ENCODE measurements at regions not wholly inside any gene's neighbourhood (a gene's known extent, or its start where the extent isn't known, plus 50 kb on each side); places are given as distances from the start of the nearest gene placed in this dataset.

DNA sequence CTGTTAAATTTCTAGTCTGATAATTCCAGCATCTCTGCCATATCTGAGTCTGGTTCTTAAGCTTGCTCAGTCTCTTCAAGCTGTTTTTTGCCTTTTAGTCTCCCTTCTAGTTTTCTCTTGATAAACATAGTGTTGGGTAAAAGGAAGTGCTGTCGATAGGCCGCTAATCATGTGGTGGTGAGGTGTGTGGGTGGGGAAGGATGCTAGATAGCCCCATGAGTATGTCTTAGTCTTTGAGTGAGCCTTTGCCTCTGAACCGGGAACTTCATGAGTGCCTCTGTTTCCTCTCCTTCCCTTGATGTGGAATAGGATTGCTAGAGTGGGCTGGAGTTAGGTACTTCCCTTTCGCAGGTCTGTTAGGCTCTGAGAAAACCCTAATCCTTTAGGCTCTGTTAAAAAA lies 441.8 kb downstream of the INHBA start:
- H3K27ac ChIP-seq: no peak overlapping the region
- TF ChIP-seq, protein P1, sequence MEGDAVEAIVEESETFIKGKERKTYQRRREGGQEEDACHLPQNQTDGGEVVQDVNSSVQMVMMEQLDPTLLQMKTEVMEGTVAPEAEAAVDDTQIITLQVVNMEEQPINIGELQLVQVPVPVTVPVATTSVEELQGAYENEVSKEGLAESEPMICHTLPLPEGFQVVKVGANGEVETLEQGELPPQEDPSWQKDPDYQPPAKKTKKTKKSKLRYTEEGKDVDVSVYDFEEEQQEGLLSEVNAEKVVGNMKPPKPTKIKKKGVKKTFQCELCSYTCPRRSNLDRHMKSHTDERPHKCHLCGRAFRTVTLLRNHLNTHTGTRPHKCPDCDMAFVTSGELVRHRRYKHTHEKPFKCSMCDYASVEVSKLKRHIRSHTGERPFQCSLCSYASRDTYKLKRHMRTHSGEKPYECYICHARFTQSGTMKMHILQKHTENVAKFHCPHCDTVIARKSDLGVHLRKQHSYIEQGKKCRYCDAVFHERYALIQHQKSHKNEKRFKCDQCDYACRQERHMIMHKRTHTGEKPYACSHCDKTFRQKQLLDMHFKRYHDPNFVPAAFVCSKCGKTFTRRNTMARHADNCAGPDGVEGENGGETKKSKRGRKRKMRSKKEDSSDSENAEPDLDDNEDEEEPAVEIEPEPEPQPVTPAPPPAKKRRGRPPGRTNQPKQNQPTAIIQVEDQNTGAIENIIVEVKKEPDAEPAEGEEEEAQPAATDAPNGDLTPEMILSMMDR (IDR thresholded peaks at IDR 0.05): no peak
- DNase-seq (ENCODE audit: low spot score): no peak
- no peaks in the 10 kb centered on the region for H3K4me1 ChIP-seq
- H3K9me3 ChIP-seq: no peaks in the 10 kb centered on the region
- H3K36me3 ChIP-seq: no peaks in the 10 kb centered on the region
- no peak overlapping the region for H3K4me3 ChIP-seq
- no peaks in the 10 kb centered on the region for H3K27me3 ChIP-seq

DNA sequence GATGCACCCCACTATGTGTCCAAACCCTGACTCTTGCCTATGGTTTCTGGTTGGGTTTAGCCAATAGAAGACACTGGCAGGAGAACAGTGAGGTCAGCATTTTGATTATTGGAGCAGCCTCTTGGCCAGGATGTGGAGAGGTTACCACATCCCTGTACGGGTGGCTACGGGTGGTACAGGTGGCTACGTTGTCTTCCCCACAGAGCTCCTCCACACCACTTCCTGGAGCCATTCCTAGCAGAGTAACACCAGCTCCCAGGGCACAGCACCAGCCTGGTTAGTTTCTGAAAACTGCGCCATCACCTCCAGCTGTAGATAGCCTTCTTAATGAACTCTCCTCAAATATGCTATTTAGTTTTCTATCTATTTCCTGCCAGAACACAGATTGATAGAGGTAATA lies 445.2 kb downstream of the INHBA start:
- no peaks in the 10 kb centered on the region for H3K36me3 ChIP-seq
- no peak overlapping the region for H3K4me3 ChIP-seq
- H3K27me3 ChIP-seq: no peaks in the 10 kb centered on the region
- no peaks in the 10 kb centered on the region for H3K4me1 ChIP-seq
- no peak overlapping the region for H3K27ac ChIP-seq
- no peak for DNase-seq (ENCODE audit: low spot score)
- TF ChIP-seq, protein P1 (IDR thresholded peaks at IDR 0.05): no peak
- no peaks in the 10 kb centered on the region for H3K9me3 ChIP-seq

DNA sequence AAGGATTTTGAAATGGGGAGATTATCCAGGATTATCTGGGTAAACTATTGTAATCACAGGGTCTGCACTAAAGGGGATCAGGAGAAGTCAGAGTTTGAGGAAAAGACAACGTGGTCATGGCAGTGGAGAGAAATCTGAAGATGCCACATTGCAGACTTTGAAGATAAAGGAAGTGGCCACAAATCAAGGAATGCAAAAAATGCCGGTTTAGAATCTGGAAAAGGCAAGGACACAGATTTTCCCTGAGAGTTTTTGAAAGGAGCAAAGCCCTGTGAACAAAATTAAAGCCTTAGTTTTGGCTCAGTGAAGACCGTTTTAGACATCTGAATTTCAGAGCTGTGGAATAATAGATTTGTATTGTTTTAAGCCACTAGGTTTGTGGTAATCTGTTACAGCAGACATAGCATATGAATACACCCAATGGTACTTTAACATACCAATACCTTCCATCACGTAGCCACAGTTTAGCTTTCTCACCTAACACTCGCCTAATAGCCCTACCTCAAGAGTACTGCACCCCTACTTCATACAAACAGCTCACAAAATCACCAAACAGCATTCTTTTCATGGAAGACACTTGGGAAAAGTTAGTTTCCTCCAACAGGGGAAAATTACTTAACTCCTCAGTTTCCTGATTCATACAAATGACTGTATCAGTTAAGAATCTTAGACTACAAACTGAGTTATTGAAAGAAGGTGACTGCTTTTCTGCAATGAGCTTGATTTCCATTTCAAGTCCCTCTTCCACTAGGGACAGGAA lies 446.5 kb downstream of the INHBA start:
- TF ChIP-seq, protein P1 (IDR thresholded peaks at IDR 0.05): no peak
- H3K4me3 ChIP-seq: no peak overlapping the region
- H3K36me3 ChIP-seq: no peaks in the 10 kb centered on the region
- H3K27ac ChIP-seq: no peak overlapping the region
- DNase-seq (ENCODE audit: low spot score): no peak
- no peaks in the 10 kb centered on the region for H3K9me3 ChIP-seq
- H3K27me3 ChIP-seq: no peaks in the 10 kb centered on the region
- H3K4me1 ChIP-seq: no peaks in the 10 kb centered on the region

DNA sequence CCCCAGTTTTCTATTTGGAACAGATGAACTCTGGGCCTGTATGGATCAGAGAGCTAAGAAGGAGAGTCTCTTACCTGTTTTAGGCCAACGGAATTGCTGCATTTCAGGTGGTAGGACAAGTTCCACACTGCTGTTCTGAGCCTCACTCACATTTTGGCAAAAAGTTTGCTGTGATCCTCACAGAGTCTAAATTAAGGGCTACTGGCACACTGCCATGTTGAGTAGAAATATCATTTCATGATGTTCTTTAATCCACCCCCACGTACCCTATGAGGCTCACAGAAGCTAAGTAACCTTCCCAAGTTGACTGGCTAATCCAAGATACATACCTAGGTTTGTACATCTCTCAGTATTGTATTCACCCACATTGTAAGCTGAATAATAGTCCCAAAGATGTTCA lies 447.2 kb downstream of the INHBA start:
- TF ChIP-seq, protein P1 (IDR thresholded peaks at IDR 0.05): no peak
- Histone ChIP-seq H3K27ac (no peak overlapping the region), H3K4me1 (no peaks in the 10 kb centered on the region), H3K27me3 (no peaks in the 10 kb centered on the region), H3K9me3 (no peaks in the 10 kb centered on the region), H3K36me3 (no peaks in the 10 kb centered on the region), H3K4me3 (no peak overlapping the region)
- DNase-seq (ENCODE audit: low spot score): no peak

DNA sequence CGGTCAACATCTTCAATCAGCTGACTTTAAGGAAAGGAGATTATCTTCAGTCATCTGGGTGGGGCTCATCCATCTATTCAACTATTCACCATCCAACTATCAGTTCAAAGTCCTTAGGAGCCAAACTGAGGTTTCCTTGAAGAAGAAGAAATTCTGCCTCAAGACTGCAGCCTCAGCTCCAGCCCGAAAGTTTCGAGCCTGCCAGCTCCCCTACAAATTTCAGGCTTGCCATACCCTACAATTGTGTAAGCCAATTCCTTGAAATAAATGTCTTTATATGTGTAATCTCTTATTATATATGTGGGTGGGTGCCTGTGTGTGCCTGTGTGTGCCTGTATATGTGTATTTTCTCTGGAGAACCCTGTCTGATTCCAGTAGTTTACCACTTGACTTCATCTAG lies 447.8 kb downstream of the INHBA start:
- Histone ChIP-seq H3K4me3 (no peak overlapping the region), H3K36me3 (no peaks in the 10 kb centered on the region), H3K9me3 (no peaks in the 10 kb centered on the region), H3K27me3 (no peaks in the 10 kb centered on the region), H3K4me1 (no peaks in the 10 kb centered on the region), H3K27ac (no peak overlapping the region)
- DNase-seq (ENCODE audit: low spot score): no peak
- TF ChIP-seq, protein P1 (IDR thresholded peaks at IDR 0.05): no peak

DNA sequence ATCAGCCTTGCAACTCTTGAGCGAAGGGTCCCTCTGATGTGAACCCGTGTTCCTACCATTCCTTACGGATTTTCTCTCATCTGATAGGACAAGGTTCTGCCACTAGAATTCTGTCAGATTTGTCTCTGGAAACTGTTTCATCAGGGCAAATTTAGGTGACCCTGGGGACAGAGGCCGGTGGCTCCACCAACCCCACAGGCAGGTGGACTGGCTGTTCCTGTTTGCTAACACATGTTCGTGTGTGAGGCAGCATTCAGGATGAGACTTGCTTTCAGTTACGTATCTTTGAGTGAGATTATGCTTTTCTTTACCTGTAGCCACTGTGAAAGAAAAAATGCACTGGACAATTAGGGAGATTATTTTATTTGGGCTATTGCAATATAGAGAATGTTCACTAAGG lies 449.9 kb downstream of the INHBA start:
- no peaks in the 10 kb centered on the region for H3K27me3 ChIP-seq
- H3K27ac ChIP-seq: no peak overlapping the region
- H3K36me3 ChIP-seq: no peaks in the 10 kb centered on the region
- H3K4me1 ChIP-seq: no peaks in the 10 kb centered on the region
- TF ChIP-seq, protein P1 (IDR thresholded peaks at IDR 0.05): no peak
- H3K9me3 ChIP-seq: no peaks in the 10 kb centered on the region
- no peak overlapping the region for H3K4me3 ChIP-seq
- DNase-seq (ENCODE audit: low spot score): no peak
